ENCODE measurements at regions not wholly inside any gene's neighbourhood (a gene's known extent, or its start where the extent isn't known, plus 50 kb on each side); places are given as distances from the start of the nearest gene placed in this dataset.
"Not testable (repeated sequence)": the region's sequence is repeated elsewhere in the genome, so short reads cannot be mapped to it uniquely, and the experiment has no call there.

- WGBS, 2 experiments (ENCODE audit: insufficient coverage in 1 of 2, insufficient read length in 1 of 2) = no CpG with 5 or more reads among the region's 1 CpG
- peaks cover 12% of the 10 kb centered on the region for H3K9me3 ChIP-seq (ENCODE audit: control insufficient read depth, low read length)
- H3K4me3 ChIP-seq (ENCODE audit: low read length) = no peak overlapping the region
- Mint-ChIP-seq H3K27ac (no peak overlapping the region), H3K9me3 (peaks cover 8% of the 10 kb centered on the region), H3K27me3 (ENCODE audit: insufficient read depth) (no peaks in the 10 kb centered on the region), H3K4me3 (no peak overlapping the region), H3K36me3 (ENCODE audit: low read depth) (no peaks in the 10 kb centered on the region), H3K4me1 (no peaks in the 10 kb centered on the region)
- DNase-seq = no peak
- no peaks in the 10 kb centered on the region for H3K27me3 ChIP-seq (ENCODE audit: control insufficient read depth, insufficient read depth, low read length, poor library complexity, severe bottlenecking)
- H3K9ac ChIP-seq (ENCODE audit: extremely low read depth, low read length, poor library complexity, severe bottlenecking) = no peak overlapping the region
- no peaks in the 10 kb centered on the region for H3K4me1 ChIP-seq (ENCODE audit: control insufficient read depth, insufficient read depth, low read length)
- H3K27ac ChIP-seq (ENCODE audit: low read depth, low read length) = no peak overlapping the region
- TF ChIP-seq CTCF (conservative IDR thresholded peaks at IDR 0.05) = no peak
- H3K36me3 ChIP-seq (ENCODE audit: control insufficient read depth, insufficient read depth, low read length) = no peaks in the 10 kb centered on the region
Measured at GRCh38 chr21:20283836-20284235, 714.4 kb upstream of the NCAM2 start.

DNA sequence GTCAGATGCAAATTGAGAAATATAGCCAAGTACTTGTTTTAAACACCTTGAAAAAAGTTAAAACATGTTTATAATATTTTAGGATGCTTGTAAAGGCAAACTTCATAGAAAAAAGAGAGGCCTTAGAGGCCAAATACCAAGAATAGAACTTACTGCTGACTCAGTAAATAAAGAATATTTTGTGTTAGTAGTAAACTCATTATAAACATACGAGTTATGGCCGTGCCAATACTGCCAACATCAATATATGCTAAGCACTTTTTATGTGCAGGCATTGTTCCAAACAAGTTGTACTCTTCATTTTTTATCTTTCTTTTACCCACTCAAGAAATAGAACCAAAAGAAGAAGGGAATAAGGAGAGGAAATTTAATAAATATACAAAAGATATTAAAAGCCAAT, 705.9 kb upstream of the NCAM2 start:
- Mint-ChIP-seq H3K27ac (no peak overlapping the region), H3K36me3 (ENCODE audit: low read depth) (no peaks in the 10 kb centered on the region), H3K4me3 (no peak overlapping the region), H3K9me3 (no peaks in the 10 kb centered on the region), H3K27me3 (ENCODE audit: insufficient read depth) (no peaks in the 10 kb centered on the region), H3K4me1 (no peaks in the 10 kb centered on the region)
- Histone ChIP-seq H3K27ac (ENCODE audit: low read depth, low read length) (no peak overlapping the region), H3K4me3 (ENCODE audit: low read length) (no peak overlapping the region), H3K27me3 (ENCODE audit: control insufficient read depth, insufficient read depth, low read length, poor library complexity, severe bottlenecking) (no peaks in the 10 kb centered on the region), H3K4me1 (ENCODE audit: control insufficient read depth, insufficient read depth, low read length) (no peaks in the 10 kb centered on the region), H3K9ac (ENCODE audit: extremely low read depth, low read length, poor library complexity, severe bottlenecking) (no peak overlapping the region), H3K9me3 (ENCODE audit: control insufficient read depth, low read length) (no peaks in the 10 kb centered on the region), H3K36me3 (ENCODE audit: control insufficient read depth, insufficient read depth, low read length) (no peaks in the 10 kb centered on the region)
- 79% methylated on average over 2 of the region's 2 CpGs; no CpG with 5 or more reads in 1 of the 2 experiments for WGBS, 2 experiments (ENCODE audit: insufficient coverage in 1 of 2, insufficient read length in 1 of 2)
- no peak for DNase-seq
- no peak for TF ChIP-seq CTCF (conservative IDR thresholded peaks at IDR 0.05)

- not testable (repeated sequence) for H3K4me3 ChIP-seq (ENCODE audit: low read length); H3K27me3 ChIP-seq (ENCODE audit: control insufficient read depth, insufficient read depth, low read length, poor library complexity, severe bottlenecking); DNase-seq; H3K27me3 Mint-ChIP-seq (ENCODE audit: insufficient read depth); H3K36me3 ChIP-seq (ENCODE audit: control insufficient read depth, insufficient read depth, low read length); H3K27ac ChIP-seq (ENCODE audit: low read depth, low read length); H3K9me3 Mint-ChIP-seq; H3K9ac ChIP-seq (ENCODE audit: extremely low read depth, low read length, poor library complexity, severe bottlenecking); H3K27ac Mint-ChIP-seq; H3K4me3 Mint-ChIP-seq; H3K4me1 Mint-ChIP-seq; H3K9me3 ChIP-seq (ENCODE audit: control insufficient read depth, low read length); H3K36me3 Mint-ChIP-seq (ENCODE audit: low read depth); H3K4me1 ChIP-seq (ENCODE audit: control insufficient read depth, insufficient read depth, low read length)
- 92 to 94% methylated on average over 2 to 4 of the region's 5 CpGs for WGBS, 2 experiments (ENCODE audit: insufficient coverage in 1 of 2, insufficient read length in 1 of 2)
Measured at GRCh38 chr21:20292854-20293253, 705.4 kb upstream of the NCAM2 start.

- no peak for TF ChIP-seq CTCF (conservative IDR thresholded peaks at IDR 0.05)
- Histone ChIP-seq H3K9ac (ENCODE audit: extremely low read depth, low read length, poor library complexity, severe bottlenecking) (no peak overlapping the region), H3K4me3 (ENCODE audit: low read length) (no peak overlapping the region), H3K27ac (ENCODE audit: low read depth, low read length) (no peak overlapping the region), H3K27me3 (ENCODE audit: control insufficient read depth, insufficient read depth, low read length, poor library complexity, severe bottlenecking) (no peaks in the 10 kb centered on the region), H3K4me1 (ENCODE audit: control insufficient read depth, insufficient read depth, low read length) (no peaks in the 10 kb centered on the region), H3K36me3 (ENCODE audit: control insufficient read depth, insufficient read depth, low read length) (no peaks in the 10 kb centered on the region), H3K9me3 (ENCODE audit: control insufficient read depth, low read length) (no peaks in the 10 kb centered on the region)
- no peaks in the 10 kb centered on the region for H3K4me1 Mint-ChIP-seq
- H3K27me3 Mint-ChIP-seq (ENCODE audit: insufficient read depth) = no peaks in the 10 kb centered on the region
- WGBS, 2 experiments (ENCODE audit: insufficient coverage in 1 of 2, insufficient read length in 1 of 2) = 71% methylated on average over 1 of the region's 1 CpG; no CpG with 5 or more reads in 1 of the 2 experiments
- DNase-seq = no peak
- no peaks in the 10 kb centered on the region for H3K36me3 Mint-ChIP-seq (ENCODE audit: low read depth)
- no peaks in the 10 kb centered on the region for H3K9me3 Mint-ChIP-seq
- H3K27ac Mint-ChIP-seq = no peak overlapping the region
- no peak overlapping the region for H3K4me3 Mint-ChIP-seq
Measured at GRCh38 chr21:20301395-20301794, 696.8 kb upstream of the NCAM2 start.

Data from endodermal cell (in vitro differentiated cells).